C4-2B (cell line): ENCODE measurements at regions not wholly inside any gene's neighbourhood (a gene's known extent, or its start where the extent isn't known, plus 50 kb on each side); places are given as distances from the start of the nearest gene placed in this dataset.

ENCODE experiments used
- CTCF ChIP-seq: fragments of 450-650 bp; conservative IDR thresholded peaks from 2 replicates; pipeline ENCODE4 v1.5.1; 2017; ENCODE audit warnings: mild to moderate bottlenecking
- ZFX ChIP-seq: fragments of 450-650 bp; IDR thresholded peaks from 2 replicates; pipeline ENCODE4 v1.6.1; 2017

GRCh38 chr14:82500222-82500621 lies 966.6 kb upstream of the SEL1L start:
- TF ChIP-seq CTCF = no peak
- no peak for TF ChIP-seq ZFX
